ENCODE measurements at regions not wholly inside any gene's neighbourhood (a gene's known extent, or its start where the extent isn't known, plus 50 kb on each side); places are given as distances from the start of the nearest gene placed in this dataset.

- no peak for TF ChIP-seq CTCF (IDR thresholded peaks at IDR 0.05; ENCODE audit: control extremely low read depth, extremely low read depth)
- Histone ChIP-seq H3K9ac (ENCODE audit: insufficient read depth in 1 of 2, low read length in 2 of 2) (no peak overlapping the region), H3K4me1 (ENCODE audit: control insufficient read depth in 5 of 5, insufficient read depth in 5 of 5, low read length in 5 of 5) (no peaks in the 10 kb centered on the region), H3K9me3 (ENCODE audit: control insufficient read depth in 4 of 4, insufficient read depth in 3 of 4, low read length in 3 of 4) (peaks cover 0 to 6% (median under 1%) of the 10 kb centered on the region in 4 donors), H3K4me3 (no peak overlapping the region), H3K27ac (ENCODE audit: low read depth in 1 of 2, low read length in 1 of 2) (no peak overlapping the region), H3K36me3 (ENCODE audit: control insufficient read depth in 4 of 4, insufficient read depth in 4 of 4, low read length in 4 of 4) (no peaks in the 10 kb centered on the region), H3K27me3 (ENCODE audit: control insufficient read depth in 3 of 3, insufficient read depth in 3 of 3, low read length in 2 of 3) (no peaks in the 10 kb centered on the region)
- ATAC-seq (ENCODE audit: insufficient read depth, low FRiP score) (no peak), DNase-seq (peak in 2 of 3 donors; percentile 1 to 20)
- 65 to 90% methylated on average over 3 of the region's 3 CpGs for WGBS, 2 donors
These were observed 235.3 kb downstream of the CSNK2A3 start for GRCh38 chr11:11117730-11118129.

GRCh38 chr11:11115475-11115874, 237.6 kb downstream of the CSNK2A3 start:
- TF ChIP-seq CTCF (IDR thresholded peaks at IDR 0.05; ENCODE audit: control extremely low read depth, extremely low read depth) = no peak
- ATAC-seq (ENCODE audit: insufficient read depth, low FRiP score) (no peak), DNase-seq (no peak)
- no peaks in the 10 kb centered on the region for H3K4me1 ChIP-seq (ENCODE audit: control insufficient read depth in 5 of 5, insufficient read depth in 5 of 5, low read length in 5 of 5)
- H3K36me3 ChIP-seq (ENCODE audit: control insufficient read depth in 4 of 4, insufficient read depth in 4 of 4, low read length in 4 of 4) = no peaks in the 10 kb centered on the region
- H3K27ac ChIP-seq (ENCODE audit: low read depth in 1 of 2, low read length in 1 of 2) = no peak overlapping the region
- H3K4me3 ChIP-seq = no peak overlapping the region
- peaks cover 0 to 6% (median under 1%) of the 10 kb centered on the region in 4 donors for H3K9me3 ChIP-seq (ENCODE audit: control insufficient read depth in 4 of 4, insufficient read depth in 3 of 4, low read length in 3 of 4)
- no peak overlapping the region for H3K9ac ChIP-seq (ENCODE audit: insufficient read depth in 1 of 2, low read length in 2 of 2)
- no peaks in the 10 kb centered on the region for H3K27me3 ChIP-seq (ENCODE audit: control insufficient read depth in 3 of 3, insufficient read depth in 3 of 3, low read length in 2 of 3)
- 88 to 93% methylated on average over 3 of the region's 3 CpGs for WGBS, 2 donors

DNA sequence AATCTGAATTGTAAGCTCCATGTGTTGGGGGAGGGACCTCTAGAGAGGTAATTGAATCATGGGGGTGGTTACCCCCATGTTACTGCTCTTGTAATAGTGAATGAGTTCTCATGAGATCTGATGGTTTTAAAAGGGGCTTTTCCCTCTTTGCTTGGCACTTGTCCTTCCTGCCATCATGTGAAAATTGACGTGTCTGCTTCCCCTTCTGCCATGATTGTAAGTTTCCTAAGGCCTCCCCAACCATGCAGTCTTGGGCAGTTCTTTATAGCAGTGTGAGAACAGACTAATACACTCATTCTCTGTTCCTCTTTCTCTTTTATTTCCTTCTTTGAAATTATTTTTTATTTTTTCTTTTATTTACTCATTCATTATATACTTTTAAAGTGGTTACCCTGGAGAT, 239.4 kb downstream of the CSNK2A3 start:
- no peaks in the 10 kb centered on the region for H3K4me1 ChIP-seq (ENCODE audit: control insufficient read depth in 5 of 5, insufficient read depth in 5 of 5, low read length in 5 of 5)
- no peaks in the 10 kb centered on the region for H3K27me3 ChIP-seq (ENCODE audit: control insufficient read depth in 3 of 3, insufficient read depth in 3 of 3, low read length in 2 of 3)
- H3K36me3 ChIP-seq (ENCODE audit: control insufficient read depth in 4 of 4, insufficient read depth in 4 of 4, low read length in 4 of 4) = no peaks in the 10 kb centered on the region
- DNase-seq (no peak), ATAC-seq (ENCODE audit: insufficient read depth, low FRiP score) (no peak)
- no peak overlapping the region for H3K27ac ChIP-seq (ENCODE audit: low read depth in 1 of 2, low read length in 1 of 2)
- no peak overlapping the region for H3K4me3 ChIP-seq
- no peak for TF ChIP-seq CTCF (IDR thresholded peaks at IDR 0.05; ENCODE audit: control extremely low read depth, extremely low read depth)
- H3K9me3 ChIP-seq (ENCODE audit: control insufficient read depth in 4 of 4, insufficient read depth in 3 of 4, low read length in 3 of 4) = peaks cover 0 to 6% (median 0%) of the 10 kb centered on the region in 4 donors
- no peak overlapping the region for H3K9ac ChIP-seq (ENCODE audit: insufficient read depth in 1 of 2, low read length in 2 of 2)
- WGBS, 2 donors = 47 to 69% methylated on average over 1 of the region's 1 CpG

- Histone ChIP-seq H3K4me3 (no peak overlapping the region), H3K9ac (ENCODE audit: insufficient read depth in 1 of 2, low read length in 2 of 2) (no peak overlapping the region), H3K4me1 (ENCODE audit: control insufficient read depth in 5 of 5, insufficient read depth in 5 of 5, low read length in 5 of 5) (no peaks in the 10 kb centered on the region), H3K27me3 (ENCODE audit: control insufficient read depth in 3 of 3, insufficient read depth in 3 of 3, low read length in 2 of 3) (no peaks in the 10 kb centered on the region), H3K36me3 (ENCODE audit: control insufficient read depth in 4 of 4, insufficient read depth in 4 of 4, low read length in 4 of 4) (no peaks in the 10 kb centered on the region), H3K27ac (ENCODE audit: low read depth in 1 of 2, low read length in 1 of 2) (no peak overlapping the region), H3K9me3 (ENCODE audit: control insufficient read depth in 4 of 4, insufficient read depth in 3 of 4, low read length in 3 of 4) (peaks cover 0 to 2% (median under 1%) of the 10 kb centered on the region in 4 donors)
- ATAC-seq (ENCODE audit: insufficient read depth, low FRiP score) = no peak
- no peak for TF ChIP-seq CTCF (IDR thresholded peaks at IDR 0.05; ENCODE audit: control extremely low read depth, extremely low read depth)
- no peak for DNase-seq
- 95 to 99% methylated on average over 5 of the region's 5 CpGs for WGBS, 2 donors
These were observed 245.0 kb downstream of the CSNK2A3 start for GRCh38 chr11:11108026-11108425.

All from lung (tissue), 11 donors.